Kidney (tissue), 13 donors: ENCODE measurements at regions not wholly inside any gene's neighbourhood (a gene's known extent, or its start where the extent isn't known, plus 50 kb on each side); places are given as distances from the start of the nearest gene placed in this dataset.

ENCODE experiments used
- DNase-seq, 5 donors: peaks; one replicate each; pipeline ENCODE4 v3.0.0-alpha.2; 2013 to 2020
- FAIRE-seq: peaks from 2 replicates; lab custom pipeline; 2012; peaks lifted over from hg19 to GRCh38; lab: Jason Lieb, UNC
- H3K27ac ChIP-seq, 2 donors: one replicate each; pipeline ENCODE4 v1.7.0; 2013; ENCODE audit warnings: low read depth in 2 of 2, low read length in 2 of 2, inconsistent platforms in 1 of 2
- H3K27me3 ChIP-seq: one replicate; pipeline ENCODE4 v1.7.1; 2013; ENCODE audit warnings: low read length, inconsistent platforms; ENCODE audit not compliant: control insufficient read depth, insufficient read depth
- H3K36me3 ChIP-seq, 3 donors: one replicate each; pipeline versions ENCODE4 v1.7.0 to v1.7.1; 2013; ENCODE audit warnings: low read length in 3 of 3, control low read depth in 1 of 3, inconsistent platforms in 1 of 3; ENCODE audit not compliant: insufficient read depth in 3 of 3, control insufficient read depth in 2 of 3
- H3K4me1 ChIP-seq, 3 donors: one replicate each; pipeline versions ENCODE4 v1.7.0 to v1.7.1; 2013; ENCODE audit warnings: low read length in 3 of 3, inconsistent platforms in 1 of 3, low read depth in 1 of 3; ENCODE audit not compliant: control insufficient read depth in 2 of 3, insufficient read depth in 2 of 3
- H3K4me3 ChIP-seq, 3 donors: one replicate each; pipeline versions ENCODE4 v1.7.0 to v1.8.1; 2013; ENCODE audit warnings: low read length in 3 of 3, control low read depth in 1 of 3, inconsistent platforms in 1 of 3
- H3K9ac ChIP-seq, 3 donors: one replicate each; pipeline versions ENCODE4 v1.7.0 to v1.7.1; 2013; ENCODE audit warnings: low read length in 3 of 3, control low read depth in 1 of 3, inconsistent platforms in 1 of 3
- H3K9me3 ChIP-seq, 3 donors: one replicate each; pipeline versions ENCODE4 v1.7.0 to v1.7.1; 2013; ENCODE audit warnings: low read length in 3 of 3, control low read depth in 1 of 3, inconsistent platforms in 1 of 3; ENCODE audit not compliant: control insufficient read depth in 2 of 3, insufficient read depth in 1 of 3
- intact Hi-C: fragments of 100-400 bp; cut with DNase I; formaldehyde crosslinking; loops from one replicate; pipeline ENCODE4 v1.11.1; 2022
- TF ChIP-seq, protein P1 (sequence below): IDR thresholded peaks from 3 replicates; pipeline ENCODE4 v1.5.1; 2012; ENCODE audit warnings: mild to moderate bottlenecking, moderate library complexity, borderline replicate concordance; ENCODE audit not compliant: insufficient read depth; ENCODE audit errors: extremely low read depth
- donor health status: control.
- donor health status: control.
- donor health status: control.
- donor health status: control.
- donor health status: control.
- donor health status: DM: yes; HTN: yes; CAD: no.
- donor health status: Normal renal cell carcinoma (clear cell type).

DNA sequence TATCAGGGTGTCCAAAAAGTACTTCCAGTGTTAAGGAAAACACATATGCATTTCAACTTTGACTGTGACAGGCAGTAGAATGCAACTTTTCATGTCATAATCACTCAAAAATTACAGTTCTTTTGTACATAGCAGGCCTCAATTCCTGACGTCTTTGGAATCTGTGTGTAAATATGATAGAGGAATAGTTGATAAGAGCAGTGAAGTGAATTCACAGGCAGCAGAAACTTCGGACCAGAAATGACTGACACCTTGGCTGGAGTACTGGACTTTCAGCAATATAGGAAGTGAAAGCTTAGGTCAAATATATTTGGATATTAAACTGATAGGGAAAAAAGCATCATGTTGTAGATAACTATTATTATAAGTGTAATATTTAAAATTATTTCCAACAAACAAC lies 1741.2 kb upstream of the PCDH20 start:
- H3K27ac ChIP-seq, result no peak overlapping the region
- no peak for FAIRE-seq
- DNase-seq, result no peak
- intact Hi-C loops, result no loop called here
- no peaks in the 10 kb centered on the region for H3K4me1 ChIP-seq
- no peaks in the 10 kb centered on the region for H3K36me3 ChIP-seq
- TF ChIP-seq, protein P1, sequence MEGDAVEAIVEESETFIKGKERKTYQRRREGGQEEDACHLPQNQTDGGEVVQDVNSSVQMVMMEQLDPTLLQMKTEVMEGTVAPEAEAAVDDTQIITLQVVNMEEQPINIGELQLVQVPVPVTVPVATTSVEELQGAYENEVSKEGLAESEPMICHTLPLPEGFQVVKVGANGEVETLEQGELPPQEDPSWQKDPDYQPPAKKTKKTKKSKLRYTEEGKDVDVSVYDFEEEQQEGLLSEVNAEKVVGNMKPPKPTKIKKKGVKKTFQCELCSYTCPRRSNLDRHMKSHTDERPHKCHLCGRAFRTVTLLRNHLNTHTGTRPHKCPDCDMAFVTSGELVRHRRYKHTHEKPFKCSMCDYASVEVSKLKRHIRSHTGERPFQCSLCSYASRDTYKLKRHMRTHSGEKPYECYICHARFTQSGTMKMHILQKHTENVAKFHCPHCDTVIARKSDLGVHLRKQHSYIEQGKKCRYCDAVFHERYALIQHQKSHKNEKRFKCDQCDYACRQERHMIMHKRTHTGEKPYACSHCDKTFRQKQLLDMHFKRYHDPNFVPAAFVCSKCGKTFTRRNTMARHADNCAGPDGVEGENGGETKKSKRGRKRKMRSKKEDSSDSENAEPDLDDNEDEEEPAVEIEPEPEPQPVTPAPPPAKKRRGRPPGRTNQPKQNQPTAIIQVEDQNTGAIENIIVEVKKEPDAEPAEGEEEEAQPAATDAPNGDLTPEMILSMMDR, result no peak
- no peak overlapping the region for H3K4me3 ChIP-seq
- no peaks in the 10 kb centered on the region for H3K27me3 ChIP-seq
- no peaks in the 10 kb centered on the region for H3K9me3 ChIP-seq
- H3K9ac ChIP-seq, result no peak overlapping the region

DNA sequence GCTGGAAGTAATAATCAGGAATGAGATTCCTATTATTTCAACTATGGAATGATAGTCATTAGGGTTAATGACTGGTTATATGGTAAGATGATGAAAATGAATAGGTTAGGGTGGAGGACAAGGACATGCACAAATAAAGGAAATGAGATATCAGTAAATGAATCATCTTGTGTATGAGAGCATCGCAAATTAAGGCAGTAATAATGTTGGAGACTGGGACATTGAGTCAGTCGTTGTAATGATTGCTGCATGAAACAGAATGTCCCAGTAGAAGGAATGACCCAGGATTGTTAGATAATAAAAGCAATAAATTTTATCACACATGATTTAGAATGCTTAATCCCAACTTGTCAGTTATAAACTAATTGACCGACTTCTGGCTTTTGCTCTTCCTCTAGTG lies 1733.7 kb upstream of the PCDH20 start:
- FAIRE-seq (no peak), DNase-seq (no peak)
- TF ChIP-seq, protein P1, result no peak
- no peaks in the 10 kb centered on the region for H3K27me3 ChIP-seq
- intact Hi-C loops, result no loop called here
- no peak overlapping the region for H3K9ac ChIP-seq
- no peaks in the 10 kb centered on the region for H3K4me1 ChIP-seq
- H3K36me3 ChIP-seq, result no peaks in the 10 kb centered on the region
- no peak overlapping the region for H3K27ac ChIP-seq
- H3K4me3 ChIP-seq, result no peak overlapping the region
- H3K9me3 ChIP-seq, result no peaks in the 10 kb centered on the region

DNA sequence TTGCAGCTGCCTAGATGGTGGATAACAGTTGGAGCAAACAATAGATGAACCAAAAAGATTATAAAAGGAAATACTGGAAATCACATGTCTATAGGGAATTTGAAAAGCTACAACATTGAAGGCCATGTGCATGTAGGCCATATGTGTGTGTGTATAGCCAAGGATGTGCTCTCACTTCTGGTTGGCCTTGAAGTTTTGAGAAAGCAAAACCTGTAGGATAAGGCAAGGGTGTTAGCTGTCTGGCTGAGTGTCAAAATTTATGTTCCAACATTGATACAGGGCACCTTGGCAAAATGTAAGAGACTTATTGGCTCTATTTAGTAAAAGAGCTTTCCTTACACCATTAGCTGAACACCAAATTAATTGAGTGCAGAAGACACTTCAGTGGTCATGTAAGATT lies 1723.6 kb upstream of the PCDH20 start:
- Histone ChIP-seq H3K9me3 (no peaks in the 10 kb centered on the region), H3K4me1 (no peaks in the 10 kb centered on the region), H3K4me3 (no peak overlapping the region), H3K9ac (no peak overlapping the region), H3K27me3 (no peaks in the 10 kb centered on the region), H3K27ac (no peak overlapping the region), H3K36me3 (no peaks in the 10 kb centered on the region)
- intact Hi-C loops, result no loop called here
- DNase-seq, result no peak
- TF ChIP-seq, protein P1, result no peak
- no peak for FAIRE-seq

DNA sequence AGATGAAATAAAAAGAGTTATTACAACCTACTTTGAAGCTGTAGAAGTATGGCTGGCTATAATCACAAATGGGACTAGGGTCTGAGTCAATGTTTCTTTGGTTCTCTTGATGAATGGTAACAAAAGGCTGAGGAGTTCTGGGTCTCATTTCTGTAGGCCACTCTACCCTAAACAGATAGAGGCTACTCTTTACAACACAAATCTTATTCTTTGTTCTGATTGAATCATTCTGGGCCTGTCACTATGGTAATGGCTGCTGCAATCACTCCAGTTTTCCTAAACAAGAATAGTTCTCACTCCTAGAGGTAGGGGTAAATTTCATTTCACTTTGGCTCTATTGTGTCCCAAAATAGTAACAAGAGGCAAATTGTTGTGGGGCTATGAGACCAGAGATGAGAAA lies 1714.3 kb upstream of the PCDH20 start:
- FAIRE-seq, result no peak
- intact Hi-C loops, result no loop called here

More for the DNA sequence above, 1714.3 kb upstream of the PCDH20 start:
- H3K9ac ChIP-seq, result no peak overlapping the region
- no peak overlapping the region for H3K27ac ChIP-seq
- no peaks in the 10 kb centered on the region for H3K27me3 ChIP-seq
- H3K9me3 ChIP-seq, result no peaks in the 10 kb centered on the region
- H3K4me1 ChIP-seq, result no peaks in the 10 kb centered on the region
- no peak overlapping the region for H3K4me3 ChIP-seq
- no peaks in the 10 kb centered on the region for H3K36me3 ChIP-seq
- TF ChIP-seq, protein P1, result no peak
- DNase-seq, result no peak
